ENCODE measurements at regions not wholly inside any gene's neighbourhood (a gene's known extent, or its start where the extent isn't known, plus 50 kb on each side); places are given as distances from the start of the nearest gene placed in this dataset.
"Not testable (repeated sequence)": the region's sequence is repeated elsewhere in the genome, so short reads cannot be mapped to it uniquely, and the experiment has no call there.

- H3K9me3 Mint-ChIP-seq, result peaks cover 8% of the 10 kb centered on the region
- peaks cover 2% of the 10 kb centered on the region for H3K36me3 Mint-ChIP-seq (ENCODE audit: low read depth)
- CTCF ChIA-PET, result interaction anchor here (0.6 kb wide), 1 partner anchor 16 kb away, joined by 3 read pairs; no protein-coding TSS in a partner anchor
Observed at GRCh38 chr6:20263059-20263458, 50.8 kb upstream of the MBOAT1 start.

GRCh38 chr6:20265842-20266241, 53.6 kb upstream of the MBOAT1 start:
- peaks cover 24% of the 10 kb centered on the region for H3K27me3 Mint-ChIP-seq
- peaks cover 2% of the 10 kb centered on the region for H3K36me3 Mint-ChIP-seq (ENCODE audit: low read depth)
- H3K4me3 Mint-ChIP-seq, result no peak overlapping the region
- peaks cover 5% of the 10 kb centered on the region for H3K4me1 Mint-ChIP-seq
- no peak for DNase-seq
- POLR2A ChIA-PET, result no interaction called here
- peaks cover 6% of the 10 kb centered on the region for H3K9me3 Mint-ChIP-seq
- CTCF ChIA-PET, result no interaction called here
- H3K27ac Mint-ChIP-seq, result no peak overlapping the region

More at GRCh38 chr6:20263059-20263458, 50.8 kb upstream of the MBOAT1 start:
- POLR2A ChIA-PET, result no interaction called here
- peaks cover 24% of the 10 kb centered on the region for H3K27me3 Mint-ChIP-seq
- no peak for DNase-seq
- H3K4me3 Mint-ChIP-seq, result no peak overlapping the region
- H3K27ac Mint-ChIP-seq, result no peak overlapping the region
- H3K4me1 Mint-ChIP-seq, result peaks cover 9% of the 10 kb centered on the region

GRCh38 chr6:20266851-20267608, 54.8 kb upstream of the MBOAT1 start:
- Mint-ChIP-seq H3K36me3 (ENCODE audit: low read depth) (peaks cover 2% of the 10 kb centered on the region), H3K4me1 (peaks cover 5% of the 10 kb centered on the region), H3K9me3 (peaks cover 6% of the 10 kb centered on the region), H3K27ac (no peak overlapping the region), H3K4me3 (no peak overlapping the region), H3K27me3 (peaks cover 21% of the 10 kb centered on the region)
- CTCF ChIA-PET, result no interaction called here
- DNase-seq, result no peak
- POLR2A ChIA-PET, result no interaction called here

DNA sequence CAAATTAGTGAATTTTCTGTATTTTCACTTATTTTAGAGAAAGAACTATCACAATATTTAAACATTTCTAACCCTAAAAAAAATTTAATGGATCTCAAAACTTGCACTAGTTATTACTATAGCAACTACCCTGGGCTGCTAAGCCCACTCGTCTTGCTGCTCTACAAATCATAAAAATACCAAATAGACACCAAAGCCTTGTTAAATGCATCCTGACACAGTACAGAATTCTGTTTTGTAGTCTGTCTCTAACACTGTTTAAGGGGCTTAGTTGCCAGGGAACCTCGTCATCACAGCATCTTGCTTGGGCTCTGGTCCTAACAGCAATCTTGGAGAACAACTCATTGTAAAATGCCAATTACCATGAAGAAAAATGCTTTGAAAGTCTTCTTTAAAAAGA, 56.9 kb upstream of the MBOAT1 start:
- Mint-ChIP-seq H3K9me3 (no peaks in the 10 kb centered on the region), H3K4me3 (no peak overlapping the region), H3K27ac (no peak overlapping the region), H3K27me3 (peaks cover 10% of the 10 kb centered on the region), H3K36me3 (ENCODE audit: low read depth) (no peaks in the 10 kb centered on the region), H3K4me1 (peaks cover 5% of the 10 kb centered on the region)
- ChIA-PET POLR2A (no interaction called here), CTCF (no interaction called here)
- DNase-seq, result no peak

DNA sequence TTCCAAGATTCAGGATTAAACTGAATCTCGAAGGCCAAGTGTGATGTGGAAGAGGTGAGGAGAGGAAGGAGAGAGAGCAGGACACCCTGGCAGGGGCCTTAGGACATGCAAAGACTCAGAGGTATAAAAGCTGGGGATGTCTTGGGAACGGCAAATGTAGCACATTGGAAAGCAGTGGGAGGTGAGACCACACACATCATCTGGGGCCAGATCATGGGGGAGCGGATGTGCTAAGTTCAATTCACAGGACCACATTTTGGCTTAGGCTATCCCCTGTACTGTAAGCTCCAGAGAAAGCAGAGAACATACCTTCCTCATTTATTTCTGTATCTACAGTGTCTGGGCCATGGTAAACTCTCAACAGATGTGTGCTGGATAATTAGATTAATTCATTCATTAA, 59.5 kb upstream of the MBOAT1 start:
- H3K4me1 Mint-ChIP-seq, result peaks cover 5% of the 10 kb centered on the region
- peaks cover 6% of the 10 kb centered on the region for H3K27me3 Mint-ChIP-seq
- no peaks in the 10 kb centered on the region for H3K36me3 Mint-ChIP-seq (ENCODE audit: low read depth)
- CTCF ChIA-PET, result interaction anchor here (1.2 kb wide), 1 partner anchor 21 kb away, joined by 3 read pairs; no protein-coding TSS in a partner anchor
- POLR2A ChIA-PET, result no interaction called here
- H3K27ac Mint-ChIP-seq, result no peak overlapping the region
- no peak overlapping the region for H3K4me3 Mint-ChIP-seq
- no peak for DNase-seq
- no peaks in the 10 kb centered on the region for H3K9me3 Mint-ChIP-seq

DNA sequence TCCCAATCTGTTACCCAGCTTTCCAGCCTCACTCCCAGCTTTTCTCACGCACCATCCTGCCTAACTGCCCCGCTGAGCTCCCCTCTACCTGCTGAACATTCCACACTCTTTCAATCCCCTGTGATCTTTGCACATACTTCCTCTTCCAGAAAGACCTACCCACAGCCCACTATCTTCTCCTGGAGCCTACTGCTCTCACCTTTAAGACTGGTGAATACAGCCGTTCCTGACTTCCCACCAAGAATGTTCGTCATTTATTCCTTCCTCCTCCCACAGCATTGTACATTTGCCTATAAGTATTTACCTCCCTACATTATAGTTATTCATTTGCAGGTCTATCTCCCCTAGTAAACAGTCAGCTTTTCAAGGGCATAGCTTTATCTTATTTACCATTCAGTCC, 61.9 kb upstream of the MBOAT1 start:
- ChIA-PET CTCF (no interaction called here), POLR2A (no interaction called here)
- no peak for DNase-seq
- Mint-ChIP-seq H3K4me3 (no peak overlapping the region), H3K9me3 (no peaks in the 10 kb centered on the region), H3K36me3 (ENCODE audit: low read depth) (no peaks in the 10 kb centered on the region), H3K4me1 (no peaks in the 10 kb centered on the region), H3K27me3 (peaks cover 16% of the 10 kb centered on the region), H3K27ac (no peak overlapping the region)

DNA sequence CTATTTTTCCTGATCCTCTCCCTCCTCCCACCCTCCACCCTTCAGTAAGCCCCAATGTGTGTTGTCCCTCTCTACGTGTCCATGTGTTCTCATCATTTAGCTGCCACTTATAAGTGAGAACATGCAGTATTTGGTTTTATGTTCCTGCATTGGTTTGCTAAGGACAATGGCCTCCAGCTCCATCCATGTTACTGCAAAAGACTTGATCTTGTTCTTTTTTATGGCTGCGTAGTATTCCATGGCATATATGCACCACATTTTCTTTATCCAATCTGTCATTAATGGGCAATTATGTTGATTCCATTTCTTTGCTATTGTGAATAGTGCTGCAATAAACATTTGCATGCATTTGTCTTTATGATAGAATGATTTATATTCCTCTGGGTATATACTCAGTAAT, 63.6 kb upstream of the MBOAT1 start:
- H3K27me3 Mint-ChIP-seq, result peaks cover 28% of the 10 kb centered on the region
- CTCF ChIA-PET, result interaction anchor here (1.1 kb wide), 1 partner anchor 163 kb away, joined by 3 read pairs; no protein-coding TSS in a partner anchor
- H3K4me3 Mint-ChIP-seq; POLR2A ChIA-PET; H3K9me3 Mint-ChIP-seq; H3K27ac Mint-ChIP-seq; DNase-seq; H3K4me1 Mint-ChIP-seq; H3K36me3 Mint-ChIP-seq (ENCODE audit: low read depth): not testable (repeated sequence)

GRCh38 chr6:20277724-20278123, 65.5 kb upstream of the MBOAT1 start:
- H3K4me3 Mint-ChIP-seq; H3K27ac Mint-ChIP-seq; H3K9me3 Mint-ChIP-seq; DNase-seq; H3K4me1 Mint-ChIP-seq; H3K36me3 Mint-ChIP-seq (ENCODE audit: low read depth); CTCF ChIA-PET; POLR2A ChIA-PET: not testable (repeated sequence)
- peaks cover 42% of the 10 kb centered on the region for H3K27me3 Mint-ChIP-seq

DNA sequence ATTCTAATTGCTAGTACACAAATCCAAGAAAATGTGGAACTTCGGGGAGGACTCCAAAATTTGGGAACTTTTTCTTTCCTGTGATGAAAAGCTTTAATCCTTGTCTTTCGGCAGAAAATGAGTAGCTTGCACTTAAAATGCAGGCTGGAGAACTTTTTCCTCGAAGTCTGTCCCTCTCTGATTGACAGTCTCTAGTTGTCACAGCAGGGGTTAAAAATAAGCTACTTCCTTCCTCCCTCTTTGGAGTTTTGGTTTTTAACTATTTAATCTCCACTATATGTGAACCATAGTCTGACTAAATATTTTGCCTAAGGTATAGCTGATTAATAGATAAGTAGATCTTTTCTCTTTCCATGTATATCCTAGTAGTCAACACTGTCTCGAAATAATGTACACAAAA, 66.8 kb upstream of the MBOAT1 start:
- Mint-ChIP-seq H3K4me1 (no peaks in the 10 kb centered on the region), H3K27me3 (peaks cover 55% of the 10 kb centered on the region), H3K36me3 (ENCODE audit: low read depth) (peaks cover 4% of the 10 kb centered on the region), H3K9me3 (peaks cover 16% of the 10 kb centered on the region), H3K27ac (no peak overlapping the region), H3K4me3 (no peak overlapping the region)
- no peak for DNase-seq
- CTCF ChIA-PET, result interaction anchor here (0.6 to 1.3 kb wide), 3 partner anchors 10 to 251 kb away, joined by 3 to 4 read pairs (median 3); no protein-coding TSS in a partner anchor
- POLR2A ChIA-PET, result interaction anchor here (0.7 kb wide), 1 partner anchor 257 kb away, joined by 3 read pairs; no protein-coding TSS in a partner anchor

DNA sequence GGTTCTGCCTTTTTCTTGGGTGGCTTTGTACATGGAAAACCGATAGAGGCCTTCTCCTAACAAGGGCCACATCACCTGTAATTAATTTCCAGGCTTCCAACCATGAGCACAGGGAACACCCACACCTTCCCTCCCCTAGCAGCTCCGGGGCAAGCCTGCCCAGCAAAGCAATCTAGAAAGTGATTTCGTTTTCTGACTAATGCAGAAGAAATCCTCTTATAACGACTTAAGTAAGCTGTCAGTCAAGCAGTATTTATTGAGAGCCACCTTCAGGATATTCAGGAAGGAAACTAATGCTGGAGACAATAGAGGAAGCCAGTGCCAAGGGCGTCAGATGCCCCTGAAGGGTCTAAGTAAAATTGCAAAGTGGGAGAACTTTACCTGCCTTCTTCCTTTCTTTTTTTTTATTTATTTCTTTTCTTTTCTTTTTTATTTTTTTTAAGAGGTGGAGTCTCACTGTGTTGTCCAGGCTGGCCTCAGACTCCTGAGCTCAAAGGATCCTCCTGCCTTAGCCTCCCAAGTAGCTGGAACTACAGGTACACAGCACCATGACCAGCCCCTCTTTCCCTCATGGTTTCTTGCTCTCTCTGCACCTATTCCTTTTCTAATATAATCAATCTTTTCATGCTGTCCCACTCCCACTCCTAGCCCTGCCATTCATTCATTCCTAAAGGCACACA, 67.5 kb upstream of the MBOAT1 start:
- Mint-ChIP-seq H3K4me1 (no peaks in the 10 kb centered on the region), H3K27ac (no peak overlapping the region), H3K36me3 (ENCODE audit: low read depth) (peaks cover 4% of the 10 kb centered on the region), H3K4me3 (no peak overlapping the region), H3K9me3 (peaks cover 21% of the 10 kb centered on the region), H3K27me3 (peaks cover 55% of the 10 kb centered on the region)
- no peak for DNase-seq
- POLR2A ChIA-PET, result interaction anchor here (0.7 kb wide), 1 partner anchor 256 kb away, joined by 3 read pairs; no protein-coding TSS in a partner anchor
- CTCF ChIA-PET, result interaction anchor here (0.6 to 1.3 kb wide), 3 partner anchors 10 to 101 kb away, joined by 3 read pairs; no protein-coding TSS in a partner anchor

GRCh38 chr6:20280288-20280621, 68.0 kb upstream of the MBOAT1 start:
- Mint-ChIP-seq H3K9me3 (peaks cover 21% of the 10 kb centered on the region), H3K4me1 (no peaks in the 10 kb centered on the region), H3K4me3 (no peak overlapping the region), H3K27ac (no peak overlapping the region), H3K36me3 (ENCODE audit: low read depth) (peaks cover 4% of the 10 kb centered on the region), H3K27me3 (peaks cover 57% of the 10 kb centered on the region)
- CTCF ChIA-PET, result interaction anchor here (0.6 kb wide), 1 partner anchor 101 kb away, joined by 3 read pairs; no protein-coding TSS in a partner anchor
- POLR2A ChIA-PET, result no interaction called here
- no peak for DNase-seq

DNA sequence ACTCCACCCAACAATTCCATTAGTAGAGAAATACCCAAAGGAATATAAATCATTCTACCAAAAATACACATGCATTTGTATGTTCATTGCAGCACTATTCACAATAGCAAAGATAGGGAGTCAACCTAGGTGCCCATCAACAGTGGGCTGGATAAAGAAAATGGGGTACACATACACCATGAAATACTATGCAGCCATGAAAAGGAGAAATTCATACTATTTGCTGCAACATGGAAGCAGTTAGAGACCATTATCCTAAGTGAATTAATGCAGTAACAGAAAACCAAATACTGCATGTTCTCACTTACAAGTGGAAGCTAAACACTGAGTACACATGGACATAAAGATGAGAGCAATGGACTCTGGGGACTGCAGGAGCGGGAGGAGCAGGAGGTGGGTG, 72.4 kb upstream of the MBOAT1 start:
- no peak overlapping the region for H3K27ac Mint-ChIP-seq
- ChIA-PET POLR2A (no interaction called here), CTCF (no interaction called here)
- H3K4me3 Mint-ChIP-seq, result no peak overlapping the region
- no peak for DNase-seq
- peaks cover 21% of the 10 kb centered on the region for H3K9me3 Mint-ChIP-seq
- H3K36me3 Mint-ChIP-seq (ENCODE audit: low read depth), result peaks cover 4% of the 10 kb centered on the region
- H3K4me1 Mint-ChIP-seq, result no peaks in the 10 kb centered on the region
- peaks cover 46% of the 10 kb centered on the region for H3K27me3 Mint-ChIP-seq

DNA sequence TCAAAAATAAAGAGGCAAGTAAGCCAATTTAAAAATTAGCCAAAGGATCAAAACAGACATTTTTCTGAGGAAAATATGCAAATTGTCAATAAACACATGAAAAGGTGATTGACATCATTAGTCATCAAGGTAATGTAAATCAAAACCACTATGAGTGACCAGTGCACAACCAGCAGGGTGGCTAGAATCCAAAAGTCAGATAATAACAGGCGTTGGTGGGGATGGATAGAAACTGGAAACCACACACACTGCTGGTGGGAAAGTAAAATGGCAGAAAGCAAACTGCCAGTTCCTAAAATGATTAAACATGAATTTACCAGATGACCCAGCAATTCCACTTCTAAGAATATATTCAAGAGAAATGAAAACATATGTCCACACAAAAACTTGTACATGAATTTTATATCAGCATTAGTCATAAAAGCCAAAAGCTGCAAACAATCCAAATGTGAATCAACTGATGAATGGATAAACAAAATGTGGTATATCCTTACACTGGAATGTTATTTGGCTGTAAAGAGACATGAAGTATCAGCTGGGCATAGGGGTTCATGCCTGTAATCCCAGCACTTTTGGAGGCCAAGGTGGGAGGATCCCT, 74.8 kb upstream of the MBOAT1 start:
- H3K27ac Mint-ChIP-seq, result no peak overlapping the region
- peaks cover 34% of the 10 kb centered on the region for H3K27me3 Mint-ChIP-seq
- H3K9me3 Mint-ChIP-seq, result peaks cover 18% of the 10 kb centered on the region
- ChIA-PET CTCF (interaction anchor here (1.2 to 2.5 kb wide), 2 partner anchors 158 to 241 kb away, joined by 6 to 8 read pairs; no protein-coding TSS in a partner anchor), POLR2A (interaction anchor here (0.8 kb wide), 1 partner anchor 33 kb away, joined by 3 read pairs; no protein-coding TSS in a partner anchor)
- DNase-seq, result no peak
- H3K36me3 Mint-ChIP-seq (ENCODE audit: low read depth), result peaks cover 4% of the 10 kb centered on the region
- no peak overlapping the region for H3K4me3 Mint-ChIP-seq
- H3K4me1 Mint-ChIP-seq, result peaks cover 6% of the 10 kb centered on the region
